GM12865 (cell line): ENCODE measurements at regions not wholly inside any gene's neighbourhood (a gene's known extent, or its start where the extent isn't known, plus 50 kb on each side); places are given as distances from the start of the nearest gene placed in this dataset.
"Not testable (repeated sequence)": the region's sequence is repeated elsewhere in the genome, so short reads cannot be mapped to it uniquely, and the experiment has no call there.

ENCODE experiments used
- DNase-seq: peaks from one replicate; pipeline ENCODE4 v3.0.0; 2010; ENCODE audit warnings: low read depth
- H3K4me3 ChIP-seq: 2 replicates; pipeline ENCODE4 v1.5.1; 2011; ENCODE audit warnings: mild to moderate bottlenecking, low read depth, low read length, control low read depth
- CTCF ChIP-seq: IDR thresholded peaks from 2 replicates; pipeline ENCODE4 v1.5.1; 2011; ENCODE audit warnings: low read length, control low read depth, low read depth, inconsistent platforms; ENCODE audit not compliant: insufficient read depth; ENCODE audit errors: missing control alignments

- DNase-seq: no peak
- TF ChIP-seq CTCF: no peak
- no peak overlapping the region for H3K4me3 ChIP-seq
Observed at GRCh38 chr3:197417911-197418618, 119.7 kb upstream of the DLG1 start.

GRCh38 chr3:197417441-197417840 lies 119.0 kb upstream of the DLG1 start:
- H3K4me3 ChIP-seq: no peak overlapping the region
- DNase-seq: no peak
- no peak for TF ChIP-seq CTCF

GRCh38 chr3:197411899-197412298 lies 113.5 kb upstream of the DLG1 start:
- not testable (repeated sequence) for DNase-seq, H3K4me3 ChIP-seq

- DNase-seq, H3K4me3 ChIP-seq: not testable (repeated sequence)
Observed at GRCh38 chr3:197410170-197410569, 111.8 kb upstream of the DLG1 start.

GRCh38 chr3:197408177-197408957 lies 110.0 kb upstream of the DLG1 start:
- no peak overlapping the region for H3K4me3 ChIP-seq
- no peak for DNase-seq
- no peak for TF ChIP-seq CTCF

GRCh38 chr3:197407526-197407925 lies 109.1 kb upstream of the DLG1 start:
- no peak for TF ChIP-seq CTCF
- no peak for DNase-seq
- H3K4me3 ChIP-seq: no peak overlapping the region

- no peak for DNase-seq
- no peak overlapping the region for H3K4me3 ChIP-seq
- TF ChIP-seq CTCF: no peak
Observed at GRCh38 chr3:197407053-197407452, 108.6 kb upstream of the DLG1 start.

GRCh38 chr3:197406266-197406665 lies 107.9 kb upstream of the DLG1 start:
- DNase-seq: no peak
- H3K4me3 ChIP-seq: no peak overlapping the region
- TF ChIP-seq CTCF: no peak
